Neuronal stem cell (in vitro differentiated cells): ENCODE measurements at regions not wholly inside any gene's neighbourhood (a gene's known extent, or its start where the extent isn't known, plus 50 kb on each side); places are given as distances from the start of the nearest gene placed in this dataset.
"Not testable (repeated sequence)": the region's sequence is repeated elsewhere in the genome, so short reads cannot be mapped to it uniquely, and the experiment has no call there.

Experiments used
- DNase-seq: peaks from one replicate; pipeline ENCODE4 v3.0.0-alpha.2; 2013; ENCODE audit warnings: low spot score
- H2AFZ ChIP-seq: one replicate; pipeline ENCODE4 v1.6.1; 2013; ENCODE audit warnings: mild to moderate bottlenecking, low read length, inconsistent platforms
- H2AK5ac ChIP-seq: 2 replicates; pipeline ENCODE4 v1.6.1; 2013; ENCODE audit warnings: low read depth, mild to moderate bottlenecking, inconsistent platforms, low read length, moderate library complexity, mixed read lengths
- H2BK120ac ChIP-seq: 2 replicates; pipeline ENCODE4 v1.6.1; 2013; ENCODE audit warnings: low read depth, mild to moderate bottlenecking, inconsistent platforms, low read length, moderate library complexity, mixed read lengths
- H2BK12ac ChIP-seq: one replicate; pipeline ENCODE4 v1.6.1; 2013; ENCODE audit warnings: low read length, inconsistent platforms
- H2BK15ac ChIP-seq: 2 replicates; pipeline ENCODE4 v1.6.1; 2013; ENCODE audit warnings: mild to moderate bottlenecking, low read length, inconsistent platforms, mixed read lengths
- H2BK5ac ChIP-seq: one replicate; pipeline ENCODE4 v1.6.1; 2013; ENCODE audit warnings: inconsistent platforms, mild to moderate bottlenecking, low read length, moderate library complexity
- H3K14ac ChIP-seq: one replicate; pipeline ENCODE4 v1.6.1; 2013; ENCODE audit warnings: low read length, inconsistent platforms
- H3K18ac ChIP-seq: 2 replicates; pipeline ENCODE4 v1.6.1; 2013; ENCODE audit warnings: low read length, inconsistent platforms
- H3K23ac ChIP-seq: 2 replicates; pipeline ENCODE4 v1.6.1; 2013; ENCODE audit warnings: low read depth, mild to moderate bottlenecking, mixed read lengths, low read length, inconsistent platforms; ENCODE audit not compliant: poor library complexity
- H3K27ac ChIP-seq: replicated peaks from 3 replicates; pipeline ENCODE4 v1.5.1; 2013; ENCODE audit warnings: low read length, inconsistent platforms
- H3K27me3 ChIP-seq, 3 experiments: 2 replicates each; pipeline ENCODE4 v1.6.1; 2013; ENCODE audit warnings: low read length in 3 of 3, mild to moderate bottlenecking in 2 of 3, inconsistent platforms in 1 of 3, low read depth in 1 of 3, mixed read lengths in 1 of 3, moderate library complexity in 1 of 3; ENCODE audit not compliant: control insufficient read depth in 3 of 3, insufficient read depth in 3 of 3
- H3K36me3 ChIP-seq, 2 donors: replicated peaks in 1 of 2; 2 replicates each; pipeline ENCODE4 v1.6.1; 2013; ENCODE audit warnings: low read length in 2 of 2; ENCODE audit not compliant: control insufficient read depth in 2 of 2, insufficient read depth in 2 of 2
- H3K4ac ChIP-seq: 2 replicates; pipeline ENCODE4 v1.6.1; 2013; ENCODE audit warnings: inconsistent platforms, mild to moderate bottlenecking, low read length, moderate library complexity
- H3K4me1 ChIP-seq, 2 donors: 1 replicate in 1 of 2; 2 replicates in 1 of 2; pipeline ENCODE4 v1.6.1; 2013; ENCODE audit warnings: low read length in 2 of 2, low read depth in 1 of 2; ENCODE audit not compliant: control insufficient read depth in 2 of 2, insufficient read depth in 1 of 2
- H3K4me2 ChIP-seq: one replicate; pipeline ENCODE4 v1.6.1; 2013; ENCODE audit warnings: mild to moderate bottlenecking, low read length, inconsistent platforms; ENCODE audit not compliant: insufficient read depth, poor library complexity, severe bottlenecking
- H3K4me3 ChIP-seq, 2 donors: 2 replicates each; pipeline ENCODE4 v1.5.1; 2013; ENCODE audit warnings: low read length in 2 of 2, mild to moderate bottlenecking in 2 of 2, inconsistent platforms in 1 of 2, moderate library complexity in 1 of 2
- H3K79me1 ChIP-seq: one replicate; pipeline ENCODE4 v1.6.1; 2013; ENCODE audit warnings: low read depth, mild to moderate bottlenecking, inconsistent platforms, low read length, moderate library complexity
- H3K9ac ChIP-seq: one replicate; pipeline ENCODE4 v1.6.1; 2013; ENCODE audit warnings: mild to moderate bottlenecking, low read depth, low read length, inconsistent platforms; ENCODE audit not compliant: poor library complexity
- H3K9me3 ChIP-seq, 2 donors: replicated peaks in 1 of 2; 2 replicates each; pipeline versions ENCODE3 to v1.6.1; 2013; ENCODE audit warnings: low read length in 2 of 2, mild to moderate bottlenecking in 2 of 2, inconsistent platforms in 1 of 2, low read depth in 1 of 2, mixed read lengths in 1 of 2, moderate library complexity in 1 of 2; ENCODE audit not compliant: control insufficient read depth in 2 of 2, insufficient read depth in 1 of 2
- H4K8ac ChIP-seq: one replicate; pipeline ENCODE4 v1.6.1; 2013; ENCODE audit warnings: low read depth, mild to moderate bottlenecking, inconsistent platforms, low read length, moderate library complexity
- H4K91ac ChIP-seq: one replicate; pipeline ENCODE4 v1.6.1; 2013; ENCODE audit warnings: low read length, low read depth, mild to moderate bottlenecking, inconsistent platforms; ENCODE audit not compliant: poor library complexity
- WGBS, 2 donors: extraction: QIAGEN DNeasy Blood & Tissue Kit; methylation state at CpG; one replicate each; pipeline ENCODE4 v1.1.7; 2013; ENCODE audit warnings: missing lambda C conversion rate in 2 of 2, mixed read lengths in 1 of 2; ENCODE audit not compliant: insufficient read length in 2 of 2, insufficient replicate concordance in 1 of 2; ENCODE audit errors: extremely low coverage in 2 of 2; 5-methylcytosine and 5-hydroxymethylcytosine counted together

GRCh38 chr5:102668220-102668932, 86.7 kb upstream of the PAM start:
- Histone ChIP-seq H3K27me3 (no peaks in the 10 kb centered on the region), H3K9me3 (no peaks in the 10 kb centered on the region), H3K4me1 (peaks cover 5 to 31% of the 10 kb centered on the region in 2 donors), H3K4me3 (no peak overlapping the region), H3K36me3 (no peaks in the 10 kb centered on the region), H3K14ac (no peak overlapping the region), H3K27ac (no peak overlapping the region), H2BK12ac (no peak overlapping the region), H3K4me2 (no peak overlapping the region), H2AFZ (no peak overlapping the region), H3K23ac (no peak overlapping the region), H2BK15ac (no peak overlapping the region), H3K79me1 (no peaks in the 10 kb centered on the region), H4K8ac (no peak overlapping the region), H4K91ac (no peak overlapping the region), H3K18ac (no peak overlapping the region), H2BK120ac (no peak overlapping the region), H2BK5ac (no peak overlapping the region), H2AK5ac (no peak overlapping the region), H3K4ac (no peak overlapping the region), H3K9ac (no peak overlapping the region)
- no CpG with 5 or more reads among the region's 3 CpGs for WGBS, 2 donors
- no peak for DNase-seq

GRCh38 chr5:102670224-102670836, 84.8 kb upstream of the PAM start:
- Histone ChIP-seq H3K4ac (no peak overlapping the region), H3K79me1 (no peaks in the 10 kb centered on the region), H3K36me3 (no peaks in the 10 kb centered on the region), H2BK5ac (no peak overlapping the region), H3K14ac (no peak overlapping the region), H3K27me3 (no peaks in the 10 kb centered on the region), H2BK12ac (no peak overlapping the region), H3K23ac (no peak overlapping the region), H3K4me2 (no peak overlapping the region), H3K4me3 (no peak overlapping the region), H3K9me3 (no peaks in the 10 kb centered on the region), H3K9ac (no peak overlapping the region), H2BK15ac (no peak overlapping the region), H3K18ac (no peak overlapping the region), H4K8ac (no peak overlapping the region), H2BK120ac (no peak overlapping the region), H2AK5ac (no peak overlapping the region), H2AFZ (no peak overlapping the region), H3K27ac (no peak overlapping the region), H3K4me1 (peaks cover 3 to 17% of the 10 kb centered on the region in 2 donors), H4K91ac (no peak overlapping the region)
- WGBS, 2 donors: no CpG with 5 or more reads among the region's 9 CpGs
- no peak for DNase-seq

GRCh38 chr5:102671033-102671734, 83.9 kb upstream of the PAM start:
- not testable (repeated sequence) for H4K8ac ChIP-seq, H3K4me2 ChIP-seq, H2AFZ ChIP-seq, H3K4me1 ChIP-seq, H3K27ac ChIP-seq, H3K4ac ChIP-seq, H2BK12ac ChIP-seq, H2BK120ac ChIP-seq, H3K27me3 ChIP-seq, H3K9ac ChIP-seq, H3K18ac ChIP-seq, H3K4me3 ChIP-seq, H3K9me3 ChIP-seq, H3K36me3 ChIP-seq, H2BK15ac ChIP-seq, H4K91ac ChIP-seq, DNase-seq, H2AK5ac ChIP-seq, H2BK5ac ChIP-seq, H3K79me1 ChIP-seq, H3K23ac ChIP-seq, H3K14ac ChIP-seq
- WGBS, 2 donors: no CpG with 5 or more reads among the region's 32 CpGs
